GM12872 (cell line): ENCODE measurements at regions not wholly inside any gene's neighbourhood (a gene's known extent, or its start where the extent isn't known, plus 50 kb on each side); places are given as distances from the start of the nearest gene placed in this dataset.
A peak's percentile ranks its signal among the peaks of the same experiment; 100 is the strongest.

Source experiments
- CTCF ChIP-seq: IDR thresholded peaks from 3 replicates; pipeline ENCODE4 v1.5.1; 2011; ENCODE audit warnings: low read depth, mild to moderate bottlenecking, low read length, moderate library complexity; ENCODE audit not compliant: insufficient read depth

DNA sequence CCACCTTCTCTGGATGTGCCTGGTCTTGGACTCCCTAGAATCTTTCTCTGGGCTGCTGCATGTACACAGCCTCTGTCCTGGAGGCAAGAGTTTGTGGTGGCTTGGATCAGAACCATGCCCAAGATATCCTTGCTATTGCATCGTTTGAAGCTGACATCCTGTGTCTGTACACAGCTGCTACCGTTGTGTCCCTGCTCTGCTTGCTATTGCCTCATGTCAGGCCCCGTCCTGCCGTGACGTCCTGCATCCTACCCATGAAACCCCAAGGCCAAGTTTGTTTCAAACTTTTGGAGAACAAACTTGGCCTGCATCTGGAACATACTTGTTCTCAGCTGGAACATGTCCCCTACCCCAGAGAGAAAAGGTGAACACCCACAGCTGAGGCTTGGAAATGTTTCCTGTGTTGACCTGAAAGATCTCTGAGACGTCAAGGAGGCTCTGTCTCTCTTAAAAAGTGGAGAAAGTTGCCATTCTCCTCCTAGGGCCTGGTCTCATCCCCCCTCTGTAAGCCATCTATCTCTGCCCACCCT lies 78.1 kb downstream of the HFE start:
- no peak for TF ChIP-seq CTCF

- no peak for TF ChIP-seq CTCF
Observed at GRCh38 chr6:26170181-26170580, 83.0 kb downstream of the HFE start.

- TF ChIP-seq CTCF: no peak
Observed at GRCh38 chr6:26170951-26171841, 84.0 kb downstream of the HFE start.

- no peak for TF ChIP-seq CTCF
Observed at GRCh38 chr6:26172608-26172968, 85.4 kb downstream of the HFE start.

- TF ChIP-seq CTCF: no peak
Observed at GRCh38 chr6:26173836-26174145, 86.6 kb downstream of the HFE start.

- no peak for TF ChIP-seq CTCF
Observed at GRCh38 chr6:26175033-26175427, 87.8 kb downstream of the HFE start.

DNA sequence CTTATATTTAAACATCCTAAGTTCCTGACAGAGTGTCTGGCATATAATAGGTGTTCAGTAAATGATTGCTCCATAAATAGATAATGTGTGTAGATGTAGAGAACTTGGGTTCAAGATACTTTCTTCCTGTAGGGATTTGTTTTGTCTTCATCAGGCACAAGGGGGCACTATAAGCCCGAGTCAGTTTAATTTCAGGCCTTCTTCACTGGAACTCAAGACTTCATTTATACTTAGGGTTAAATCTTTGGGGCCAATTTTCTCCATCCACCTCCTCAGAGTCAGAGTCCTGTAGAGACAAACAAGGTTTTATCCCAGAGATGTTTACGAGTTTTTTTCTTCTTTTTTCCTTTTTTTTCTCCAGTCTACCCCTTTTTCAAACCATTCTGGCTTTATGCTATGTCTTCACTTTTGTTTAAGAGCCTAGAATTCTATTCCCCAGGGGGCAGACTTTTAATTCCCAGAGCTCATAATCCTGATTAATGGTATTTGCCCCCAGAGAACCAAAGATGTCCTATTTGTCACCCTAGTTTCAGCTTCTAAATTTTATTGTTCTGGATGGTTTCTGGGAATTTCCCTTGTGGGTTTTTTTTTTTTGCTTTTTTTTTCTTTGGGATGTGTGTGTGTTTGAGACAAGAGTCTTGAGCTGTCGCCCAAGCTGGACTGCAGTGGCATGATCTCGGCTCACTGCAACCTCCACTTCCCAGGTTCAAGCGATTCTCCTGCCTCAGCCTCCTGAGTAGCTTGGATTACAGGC lies 88.4 kb downstream of the HFE start:
- TF ChIP-seq CTCF: peak; percentile 67
